CD4-positive, alpha-beta T cell (primary cell): ENCODE measurements at regions not wholly inside any gene's neighbourhood (a gene's known extent, or its start where the extent isn't known, plus 50 kb on each side); places are given as distances from the start of the nearest gene placed in this dataset.

Source experiments
- ATAC-seq: fragments of 200-7000 bp; cut with Tn5 transposase; one replicate; pipeline ENCODE4 v1.10.0; 2022; ENCODE audit warnings: mild to moderate bottlenecking; ENCODE audit not compliant: poor library complexity
- CTCF ChIA-PET: fragments of 350-600 bp; sonication (Branson Sonifier 250); formaldehyde crosslinking; loops from one replicate; lab custom pipeline; 2021; ENCODE audit warnings: antibody characterized with exemption, inconsistent platforms; lab: Charles Lee
- POLR2A ChIA-PET: fragments of 350-600 bp; sonication (Branson Sonifier 250); formaldehyde crosslinking; loops from one replicate; lab custom pipeline; 2021; ENCODE audit warnings: antibody characterized with exemption, inconsistent platforms; lab: Charles Lee
- DNase-seq, 14 experiments: peaks; one replicate each; pipeline ENCODE4 v3.0.0-alpha.2; 2013 to 2020; ENCODE audit warnings: mixed read lengths in 2 of 14
- H3K27ac ChIP-seq, 2 donors: one replicate each; pipeline versions ENCODE4 v1.5.1 to v1.7.0; 2013; ENCODE audit warnings: low read length in 2 of 2, low read depth in 1 of 2, mild to moderate bottlenecking in 1 of 2
- H3K27me3 ChIP-seq, 2 experiments: 1 replicate in 1 of 2; 2 replicates in 1 of 2; pipeline versions ENCODE4 v1.6.1 to v1.7.0; 2013; ENCODE audit warnings: low read length in 2 of 2, control low read depth in 1 of 2, mild to moderate bottlenecking in 1 of 2, moderate library complexity in 1 of 2; ENCODE audit not compliant: insufficient read depth in 2 of 2, control insufficient read depth in 1 of 2
- H3K36me3 ChIP-seq: one replicate; pipeline ENCODE4 v1.6.1; 2013; ENCODE audit warnings: low read length, control low read depth; ENCODE audit not compliant: insufficient read depth
- H3K4me1 ChIP-seq: one replicate; pipeline ENCODE4 v1.6.1; 2013; ENCODE audit warnings: low read length, control low read depth; ENCODE audit not compliant: insufficient read depth
- H3K4me3 ChIP-seq: one replicate; pipeline ENCODE4 v1.5.1; 2013; ENCODE audit warnings: mild to moderate bottlenecking, low read length, moderate library complexity
- H3K9me3 ChIP-seq, 2 experiments: 1 replicate in 1 of 2; 2 replicates in 1 of 2; pipeline versions ENCODE4 v1.6.1 to v1.7.0; 2013; ENCODE audit warnings: low read length in 2 of 2, mild to moderate bottlenecking in 2 of 2, control low read depth in 1 of 2, moderate library complexity in 1 of 2; ENCODE audit not compliant: control insufficient read depth in 1 of 2, insufficient read depth in 1 of 2
- H3K27ac Mint-ChIP-seq: one replicate; pipeline ENCODE4 v1.8.0; 2020; ENCODE audit warnings: mixed read lengths
- H3K27me3 Mint-ChIP-seq: one replicate; pipeline ENCODE4 v1.8.0; 2021; ENCODE audit warnings: mixed read lengths
- H3K36me3 Mint-ChIP-seq: one replicate; pipeline ENCODE4 v1.8.0; 2021; ENCODE audit warnings: low read depth, mixed read lengths
- H3K4me1 Mint-ChIP-seq: one replicate; pipeline ENCODE4 v1.8.0; 2021; ENCODE audit warnings: low read depth, mixed read lengths
- H3K4me3 Mint-ChIP-seq: one replicate; pipeline ENCODE4 v1.8.0; 2020; ENCODE audit warnings: mild to moderate bottlenecking, mixed read lengths
- H3K9me3 Mint-ChIP-seq: one replicate; pipeline ENCODE4 v1.8.0; 2020; ENCODE audit warnings: mixed read lengths
- CTCF ChIP-seq: fragments of 200-600 bp; IDR thresholded peaks from one replicate; pipeline ENCODE4 v1.8.0; 2022; ENCODE audit warnings: antibody characterized with exemption, mild to moderate bottlenecking
- intact Hi-C, 2 experiments: fragments of 100-400 bp; cut with DNase I in 1 of 2; cut with micrococcal nuclease in 1 of 2; formaldehyde crosslinking; loops; one replicate each; pipeline versions ENCODE4 v1.15.1 to v1.9.0; 2023 to 2025; cut with DNase I, micrococcal nuclease

GRCh38 chrX:16472345-16472744, 177.6 kb upstream of the S100G start:
- H3K36me3 ChIP-seq: no peaks in the 10 kb centered on the region
- no peak overlapping the region for H3K27ac ChIP-seq
- Mint-ChIP-seq H3K4me3 (no peak overlapping the region), H3K9me3 (no peaks in the 10 kb centered on the region), H3K27ac (no peak overlapping the region), H3K36me3 (no peaks in the 10 kb centered on the region), H3K27me3 (no peaks in the 10 kb centered on the region), H3K4me1 (peaks cover 4% of the 10 kb centered on the region)
- no peaks in the 10 kb centered on the region for H3K27me3 ChIP-seq
- H3K4me1 ChIP-seq: no peaks in the 10 kb centered on the region
- H3K4me3 ChIP-seq: no peak overlapping the region
- intact Hi-C loops: no loop called here
- CTCF ChIA-PET: no interaction called here
- POLR2A ChIA-PET: no interaction called here
- no peak for DNase-seq
- no peaks in the 10 kb centered on the region for H3K9me3 ChIP-seq
- TF ChIP-seq CTCF: no peak
- no peak for ATAC-seq

DNA sequence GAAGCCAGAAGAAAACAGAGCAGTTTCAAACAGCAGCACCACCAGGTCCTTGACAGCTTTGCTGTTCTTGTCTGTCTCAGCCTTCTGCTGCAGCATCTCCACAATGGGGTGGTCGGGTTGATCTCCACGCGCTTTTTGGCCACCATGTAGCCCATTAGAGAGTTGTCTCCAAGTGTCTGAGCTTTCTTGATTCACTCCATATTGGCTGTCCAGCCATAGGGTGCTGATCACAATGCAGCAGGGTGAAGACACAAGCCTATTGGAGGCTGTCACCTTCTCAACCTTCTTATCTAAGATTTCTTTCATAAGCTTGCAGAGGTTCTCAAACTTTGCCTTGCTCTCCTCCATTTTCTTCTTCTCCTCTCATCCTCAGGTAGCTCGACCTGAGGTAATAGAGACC, 175.4 kb upstream of the S100G start:
- no peaks in the 10 kb centered on the region for H3K27me3 Mint-ChIP-seq
- POLR2A ChIA-PET: no interaction called here
- Histone ChIP-seq H3K36me3 (no peaks in the 10 kb centered on the region), H3K27ac (no peak overlapping the region), H3K4me3 (no peak overlapping the region), H3K9me3 (no peaks in the 10 kb centered on the region), H3K27me3 (no peaks in the 10 kb centered on the region), H3K4me1 (no peaks in the 10 kb centered on the region)
- H3K9me3 Mint-ChIP-seq: no peaks in the 10 kb centered on the region
- no peak overlapping the region for H3K27ac Mint-ChIP-seq
- H3K36me3 Mint-ChIP-seq: no peaks in the 10 kb centered on the region
- ATAC-seq (no peak), DNase-seq (no peak)
- intact Hi-C loops: no loop called here
- CTCF ChIA-PET: no interaction called here
- no peak for TF ChIP-seq CTCF
- peaks cover 4% of the 10 kb centered on the region for H3K4me1 Mint-ChIP-seq
- no peak overlapping the region for H3K4me3 Mint-ChIP-seq

- CTCF ChIA-PET: no interaction called here
- intact Hi-C loops: no loop called here
- Mint-ChIP-seq H3K4me1 (peaks cover 4% of the 10 kb centered on the region), H3K4me3 (no peak overlapping the region), H3K27me3 (no peaks in the 10 kb centered on the region), H3K27ac (no peak overlapping the region), H3K9me3 (no peaks in the 10 kb centered on the region), H3K36me3 (no peaks in the 10 kb centered on the region)
- no peaks in the 10 kb centered on the region for H3K36me3 ChIP-seq
- H3K27ac ChIP-seq: no peak overlapping the region
- POLR2A ChIA-PET: no interaction called here
- no peaks in the 10 kb centered on the region for H3K27me3 ChIP-seq
- ATAC-seq (no peak), DNase-seq (no peak)
- H3K4me1 ChIP-seq: no peaks in the 10 kb centered on the region
- TF ChIP-seq CTCF: no peak
- no peaks in the 10 kb centered on the region for H3K9me3 ChIP-seq
- H3K4me3 ChIP-seq: no peak overlapping the region
Measured at GRCh38 chrX:16476009-16476408, 173.9 kb upstream of the S100G start.
